Ovary (tissue), 7 donors: ENCODE measurements at regions not wholly inside any gene's neighbourhood (a gene's known extent, or its start where the extent isn't known, plus 50 kb on each side); places are given as distances from the start of the nearest gene placed in this dataset.

ENCODE experiments used
- DNase-seq, 5 donors: peaks; one replicate each; pipeline ENCODE4 v3.0.0-alpha.2; 2019 to 2020
- H3K27ac ChIP-seq, 2 donors: fragments of 200-600 bp; one replicate each; pipeline versions ENCODE4 v1.5.1 to v1.8.0; 2019 to 2022
- H3K27me3 ChIP-seq: fragments of 200-600 bp; one replicate; pipeline ENCODE4 v1.8.0; 2022
- H3K36me3 ChIP-seq: fragments of 200-600 bp; sonication (generic); one replicate; pipeline ENCODE4 v1.5.1; 2019
- H3K4me1 ChIP-seq: one replicate; pipeline ENCODE4 v1.8.1; 2013; ENCODE audit warnings: mild to moderate bottlenecking, moderate library complexity; ENCODE audit not compliant: insufficient read depth
- H3K4me3 ChIP-seq: fragments of 200-600 bp; sonication (generic); one replicate; pipeline ENCODE4 v1.5.1; 2017
- H3K9me3 ChIP-seq, 2 donors: fragments of 200-600 bp in 1 of 2; sonication (generic) in 1 of 2; one replicate each; pipeline versions ENCODE4 v1.5.1 to v1.8.1; 2013 to 2019; ENCODE audit warnings: mild to moderate bottlenecking in 1 of 2, moderate library complexity in 1 of 2
- EP300 ChIP-seq: sonication (generic); formaldehyde crosslinking; IDR thresholded peaks from one replicate; pipeline ENCODE4 v1.6.1; 2017; ENCODE audit warnings: antibody characterized with exemption
- POLR2A ChIP-seq: fragments of 450-650 bp; IDR thresholded peaks from one replicate; pipeline ENCODE4 v1.6.1; 2017; ENCODE audit warnings: antibody characterized with exemption, mild to moderate bottlenecking, moderate library complexity
- WGBS, 3 donors: extraction: QIAGEN DNeasy Blood & Tissue Kit in 1 of 3; methylation state at CpG; one replicate each; pipeline versions ENCODE4 v1.1.5 to v1.1.7; 2013 to 2017; 5-methylcytosine and 5-hydroxymethylcytosine counted together
- intact Hi-C, 4 donors: fragments of 100-400 bp; cut with DNase I; formaldehyde crosslinking; loops; one replicate each; pipeline versions ENCODE4 v1.11.0 to v1.15.1; 2022 to 2023
- TF ChIP-seq, protein P1 (sequence below), 3 donors: fragments of 450-650 bp in 2 of 3; fragments of 200-600 bp in 1 of 3; IDR thresholded peaks; one replicate each; pipeline versions ENCODE4 v1.5.1 to v1.8.0; 2016 to 2022; ENCODE audit warnings: antibody characterized with exemption in 3 of 3, mild to moderate bottlenecking in 1 of 3
- donor health status: DM: no; HTN: no; CAD: no; lungs with moderate emphysema.
- donor health status: DM: no; HTN: no; CAD: no.
- donor health status: Bipolar disorder and iron deficiency.
- donor health status: DM: no; HTN: no; CAD: no.
- donor health status: DM: yes; HTN: yes; CAD: no.

DNA sequence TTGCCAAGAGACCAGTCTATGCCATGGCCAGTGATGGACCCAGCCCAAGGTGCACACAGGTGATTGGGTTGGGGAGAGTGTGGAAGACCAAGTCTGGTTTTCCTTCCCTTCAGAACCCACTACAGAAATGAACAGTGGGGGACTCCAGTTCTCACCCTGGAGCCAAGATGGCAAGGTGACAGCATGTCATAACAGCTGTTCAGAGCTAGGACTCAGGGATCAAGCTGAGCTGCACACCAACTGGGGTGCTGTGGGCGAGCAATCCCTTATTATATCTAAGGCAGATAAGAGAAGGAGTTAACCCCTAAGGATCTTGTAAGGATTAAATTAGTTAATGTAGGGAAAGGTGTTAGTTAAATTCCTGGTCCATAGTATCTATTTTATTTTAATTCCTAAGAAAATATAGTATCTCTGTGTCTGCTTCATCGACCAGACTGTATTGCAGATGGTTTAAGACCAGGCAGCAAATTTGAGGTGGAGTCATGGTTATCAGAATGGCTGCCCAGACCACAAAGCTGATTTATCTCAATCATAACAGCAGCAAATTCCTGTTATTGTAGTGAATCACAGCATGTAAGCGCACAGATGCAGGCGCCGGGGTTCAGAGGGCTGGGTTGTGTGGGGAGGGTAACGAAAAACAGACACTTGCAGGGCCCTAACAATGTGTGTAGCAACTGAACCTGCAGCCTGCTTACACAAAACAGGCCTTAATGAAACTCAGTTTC, 208.7 kb upstream of the ZNF32 start:
- Histone ChIP-seq H3K27ac (no peak overlapping the region), H3K36me3 (no peaks in the 10 kb centered on the region), H3K27me3 (no peaks in the 10 kb centered on the region), H3K4me3 (no peak overlapping the region), H3K4me1 (peaks cover 3% of the 10 kb centered on the region), H3K9me3 (no peaks in the 10 kb centered on the region)
- TF ChIP-seq, protein P1, sequence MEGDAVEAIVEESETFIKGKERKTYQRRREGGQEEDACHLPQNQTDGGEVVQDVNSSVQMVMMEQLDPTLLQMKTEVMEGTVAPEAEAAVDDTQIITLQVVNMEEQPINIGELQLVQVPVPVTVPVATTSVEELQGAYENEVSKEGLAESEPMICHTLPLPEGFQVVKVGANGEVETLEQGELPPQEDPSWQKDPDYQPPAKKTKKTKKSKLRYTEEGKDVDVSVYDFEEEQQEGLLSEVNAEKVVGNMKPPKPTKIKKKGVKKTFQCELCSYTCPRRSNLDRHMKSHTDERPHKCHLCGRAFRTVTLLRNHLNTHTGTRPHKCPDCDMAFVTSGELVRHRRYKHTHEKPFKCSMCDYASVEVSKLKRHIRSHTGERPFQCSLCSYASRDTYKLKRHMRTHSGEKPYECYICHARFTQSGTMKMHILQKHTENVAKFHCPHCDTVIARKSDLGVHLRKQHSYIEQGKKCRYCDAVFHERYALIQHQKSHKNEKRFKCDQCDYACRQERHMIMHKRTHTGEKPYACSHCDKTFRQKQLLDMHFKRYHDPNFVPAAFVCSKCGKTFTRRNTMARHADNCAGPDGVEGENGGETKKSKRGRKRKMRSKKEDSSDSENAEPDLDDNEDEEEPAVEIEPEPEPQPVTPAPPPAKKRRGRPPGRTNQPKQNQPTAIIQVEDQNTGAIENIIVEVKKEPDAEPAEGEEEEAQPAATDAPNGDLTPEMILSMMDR (IDR thresholded peaks at IDR 0.05): no peak
- intact Hi-C loops: no loop called here
- peak in 1 of 5 donors; percentile 7 for DNase-seq
- 24 to 34% (median 28%) methylated on average over 6 of the region's 6 CpGs for WGBS, 3 donors

DNA sequence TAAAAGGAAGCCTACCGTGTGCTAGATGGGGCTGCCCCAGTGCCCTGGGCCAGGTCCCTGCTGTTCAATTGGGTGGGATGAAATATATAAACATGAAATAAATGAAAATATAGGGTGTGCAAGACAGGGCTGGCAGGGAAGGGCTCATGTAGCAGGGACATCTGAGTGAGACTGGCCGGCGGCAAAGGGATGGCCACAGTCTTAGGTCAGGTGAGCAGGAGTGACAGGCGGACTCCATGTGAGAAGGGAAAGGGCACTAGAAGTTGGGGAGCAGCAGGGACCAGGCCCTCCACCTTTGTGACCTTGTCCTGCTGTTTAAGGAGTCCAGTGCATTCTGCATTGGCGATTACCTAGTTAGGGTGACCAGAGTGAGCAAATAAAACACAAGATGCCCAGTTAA, 207.6 kb upstream of the ZNF32 start:
- WGBS, 3 donors: 94 to 96% (median 95%) methylated on average over 5 of the region's 5 CpGs
- TF ChIP-seq, protein P1 (IDR thresholded peaks at IDR 0.05): no peak
- TF ChIP-seq EP300: no peak
- TF ChIP-seq POLR2A: no peak
- H3K27ac ChIP-seq: no peak overlapping the region
- no peaks in the 10 kb centered on the region for H3K27me3 ChIP-seq
- no peaks in the 10 kb centered on the region for H3K36me3 ChIP-seq
- H3K4me3 ChIP-seq: no peak overlapping the region
- intact Hi-C loops: no loop called here
- no peak for DNase-seq
- peaks cover 3% of the 10 kb centered on the region for H3K4me1 ChIP-seq
- no peaks in the 10 kb centered on the region for H3K9me3 ChIP-seq

DNA sequence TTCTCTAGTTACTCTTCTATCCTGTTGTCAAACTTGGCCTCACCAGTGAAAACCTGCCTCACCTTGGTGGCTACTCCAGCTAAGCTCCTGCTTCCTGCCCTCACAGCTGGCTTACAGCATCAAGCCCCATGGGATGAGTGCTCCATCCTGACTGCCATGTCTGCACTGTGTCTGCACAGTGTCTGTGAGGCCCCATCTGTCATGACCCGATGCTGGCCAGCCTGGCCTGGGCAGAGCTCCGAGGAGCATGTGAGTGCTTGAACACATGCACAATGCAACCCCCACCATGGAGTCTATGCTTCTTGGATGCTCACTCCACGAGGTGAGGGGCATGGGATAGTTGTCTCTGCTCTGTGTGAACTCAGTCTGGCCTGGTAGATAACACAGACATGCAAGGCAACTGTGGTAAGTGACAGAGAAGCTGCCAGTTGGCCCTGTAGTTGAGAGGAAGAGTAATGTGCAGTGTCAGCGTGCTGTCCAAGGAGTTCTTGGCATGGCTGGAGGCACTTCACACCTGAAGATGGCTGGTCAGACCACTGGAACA, 207.1 kb upstream of the ZNF32 start:
- H3K4me3 ChIP-seq: no peak overlapping the region
- no peaks in the 10 kb centered on the region for H3K36me3 ChIP-seq
- no peaks in the 10 kb centered on the region for H3K9me3 ChIP-seq
- peaks cover 3% of the 10 kb centered on the region for H3K4me1 ChIP-seq
- WGBS, 3 donors: 60 to 88% (median 81%) methylated on average over 4 of the region's 4 CpGs
- peak in 1 of 5 donors; percentile 3 for DNase-seq
- H3K27me3 ChIP-seq: no peaks in the 10 kb centered on the region
- intact Hi-C loops: no loop called here
- TF ChIP-seq POLR2A (no peak), EP300 (no peak)
- TF ChIP-seq, protein P1 (IDR thresholded peaks at IDR 0.05): no peak
- no peak overlapping the region for H3K27ac ChIP-seq

DNA sequence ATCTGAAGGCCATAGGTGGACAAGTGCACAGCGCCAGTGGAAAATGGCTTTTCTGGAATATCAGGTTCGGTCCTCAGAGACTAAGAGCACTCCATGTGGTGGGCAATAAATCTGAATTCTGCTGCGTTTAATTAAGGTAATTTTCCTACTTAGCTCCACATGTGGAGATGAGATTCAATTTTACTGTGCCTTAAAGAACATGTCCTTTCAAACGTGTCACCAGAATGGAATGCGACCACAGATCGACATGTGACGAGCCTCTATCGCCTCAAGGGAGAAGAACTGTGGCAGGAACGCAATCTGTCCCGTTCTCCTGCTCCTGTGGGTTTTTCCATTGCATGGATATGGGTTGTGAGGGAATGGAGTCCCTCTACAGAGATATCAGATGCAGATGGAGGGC, 205.3 kb upstream of the ZNF32 start:
- Histone ChIP-seq H3K4me3 (no peak overlapping the region), H3K9me3 (no peaks in the 10 kb centered on the region), H3K4me1 (peaks cover 3% of the 10 kb centered on the region), H3K27ac (no peak overlapping the region), H3K36me3 (no peaks in the 10 kb centered on the region), H3K27me3 (no peaks in the 10 kb centered on the region)
- TF ChIP-seq POLR2A: no peak
- TF ChIP-seq EP300: no peak
- TF ChIP-seq, protein P1 (IDR thresholded peaks at IDR 0.05): no peak
- intact Hi-C loops: no loop called here
- DNase-seq: peak in 1 of 5 donors; percentile 2
- 89 to 93% (median 91%) methylated on average over 10 of the region's 10 CpGs for WGBS, 3 donors
